GM12891 (cell line): ENCODE measurements at regions not wholly inside any gene's neighbourhood (a gene's known extent, or its start where the extent isn't known, plus 50 kb on each side); places are given as distances from the start of the nearest gene placed in this dataset.

Experiments
- PAX5 ChIP-seq: IDR thresholded peaks from 2 replicates; pipeline ENCODE4 v1.6.1; 2011; ENCODE audit warnings: low read length, moderate library complexity, mild to moderate bottlenecking; ENCODE audit not compliant: insufficient read depth, severe bottlenecking
- POLR2A ChIP-seq: IDR thresholded peaks from 2 replicates; pipeline ENCODE4 v1.6.1; 2011; ENCODE audit warnings: low read depth, low read length, control low read depth
- POLR2AphosphoS5 ChIP-seq: IDR thresholded peaks from 2 replicates; pipeline ENCODE4 v1.6.1; 2011; ENCODE audit warnings: low read depth, low read length, control low read depth
- POU2F2 ChIP-seq: IDR thresholded peaks from 2 replicates; pipeline ENCODE4 v1.6.1; 2011; ENCODE audit warnings: low read depth, mild to moderate bottlenecking, control low read depth, low read length, moderate library complexity
- SPI1 ChIP-seq: IDR thresholded peaks from 2 replicates; pipeline ENCODE4 v1.6.1; 2011; ENCODE audit warnings: low read depth, low read length, control low read depth
- TAF1 ChIP-seq: IDR thresholded peaks from 2 replicates; pipeline ENCODE4 v1.6.1; 2011; ENCODE audit warnings: low read depth, low read length, control low read depth

GRCh38 chr2:14713248-14713647 is 80.7 kb downstream of the LRATD1 start:
- TF ChIP-seq POLR2AphosphoS5: no peak
- no peak for TF ChIP-seq POLR2A
- no peak for TF ChIP-seq TAF1
- TF ChIP-seq POU2F2: no peak
- TF ChIP-seq SPI1: no peak
- TF ChIP-seq PAX5: no peak
